NCI-H1436 (cell line): ENCODE measurements at regions not wholly inside any gene's neighbourhood (a gene's known extent, or its start where the extent isn't known, plus 50 kb on each side); places are given as distances from the start of the nearest gene placed in this dataset.

Source experiments
- DNase-seq: peaks from one replicate; lab custom pipeline; 2025; lab: John Stamatoyannopoulos, UW

DNA sequence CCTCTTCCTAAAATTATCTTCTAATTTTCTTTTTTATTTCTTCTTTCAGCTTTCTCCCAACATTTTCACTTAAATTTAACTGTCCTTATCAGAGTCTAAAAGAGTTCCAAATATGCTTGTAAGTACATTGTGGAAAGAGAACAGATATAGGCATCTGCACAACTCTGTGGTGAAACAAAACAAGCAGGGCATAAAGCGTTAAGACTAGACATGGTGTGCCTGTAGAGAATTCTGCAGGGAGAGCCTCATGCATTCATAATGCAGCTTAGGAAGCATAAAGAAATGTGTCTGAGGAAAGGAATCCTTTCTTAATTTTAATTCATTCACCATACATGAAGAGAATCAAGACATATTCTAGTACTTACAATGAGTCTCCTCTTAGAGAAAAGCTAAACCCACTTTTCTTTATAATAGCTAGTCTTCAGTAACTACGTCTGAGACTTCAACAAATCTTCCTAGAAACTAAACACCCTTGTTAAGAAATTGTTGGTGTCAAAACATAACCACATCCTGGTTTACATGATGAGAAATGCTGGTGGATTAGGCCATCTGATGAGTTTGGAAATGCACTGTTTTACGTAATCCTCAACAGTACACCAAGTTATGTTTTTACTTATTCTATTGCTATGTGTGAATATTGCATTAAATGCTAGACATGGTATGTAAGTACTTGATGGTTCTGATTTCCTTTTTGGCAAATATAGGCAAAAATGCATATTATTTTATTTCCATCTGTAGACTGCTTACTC, 307.8 kb upstream of the GIMD1 start:
- no peak for DNase-seq

- DNase-seq: no peak
Measured at GRCh38 chr4:106671716-106672115, 303.1 kb upstream of the GIMD1 start.

- no peak for DNase-seq
Measured at GRCh38 chr4:106670976-106671375, 302.4 kb upstream of the GIMD1 start.

- no peak for DNase-seq
Measured at GRCh38 chr4:106659371-106659770, 290.8 kb upstream of the GIMD1 start.

- no peak for DNase-seq
Measured at GRCh38 chr4:106652095-106652494, 283.5 kb upstream of the GIMD1 start.

- no peak for DNase-seq
Measured at GRCh38 chr4:106650701-106651100, 282.1 kb upstream of the GIMD1 start.

DNA sequence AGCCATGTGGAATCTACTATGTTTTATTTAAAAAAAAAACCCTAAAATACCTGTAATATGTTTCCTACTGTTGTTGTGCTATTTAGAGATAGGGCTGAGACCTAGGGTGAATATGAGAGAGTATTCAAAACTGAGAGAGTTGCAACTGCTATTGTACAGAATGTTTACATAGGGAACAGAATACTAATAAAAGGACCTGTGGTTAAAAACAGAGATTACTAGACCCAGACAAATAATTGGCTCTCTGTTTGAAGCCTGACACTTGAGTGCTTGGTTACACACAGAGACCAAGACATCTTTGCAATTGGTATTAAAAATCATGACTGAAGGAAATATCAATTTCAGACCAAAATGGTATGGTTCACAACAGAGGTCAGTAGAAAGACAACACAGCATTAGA, 278.9 kb upstream of the GIMD1 start:
- no peak for DNase-seq

GRCh38 chr4:106629268-106629625, 260.7 kb upstream of the GIMD1 start:
- DNase-seq: no peak

DNA sequence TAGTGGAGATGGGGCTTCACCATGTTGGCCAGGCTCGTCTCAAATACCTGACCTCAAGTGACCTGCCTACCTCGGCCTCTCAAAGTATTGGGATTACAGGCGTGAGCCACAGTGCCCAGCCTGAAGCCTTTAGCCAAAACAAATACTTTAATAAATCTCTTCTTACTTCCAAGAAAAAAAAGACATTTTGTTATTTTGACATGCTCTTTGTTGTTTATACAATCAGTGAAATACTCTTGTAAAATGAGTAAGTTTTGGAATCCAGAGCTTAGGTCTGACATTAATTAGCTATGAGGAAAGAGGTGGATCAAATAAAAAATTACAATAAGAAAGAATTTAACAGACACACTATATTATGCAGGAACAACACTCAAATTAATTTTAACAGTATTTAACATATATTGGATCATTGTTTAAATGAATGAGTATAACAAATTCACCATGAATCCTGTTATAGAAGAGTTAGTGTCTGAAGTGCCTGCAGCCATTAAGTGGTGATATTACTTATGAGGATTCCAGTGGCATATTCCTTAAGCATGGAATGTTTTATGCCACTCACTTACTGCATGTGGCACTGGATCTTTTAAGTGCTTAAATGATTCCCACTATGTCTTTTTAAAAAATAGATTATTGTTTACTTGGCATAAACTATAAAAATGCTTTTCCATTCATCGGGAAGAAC, 260.1 kb upstream of the GIMD1 start:
- DNase-seq: no peak

- no peak for DNase-seq
Measured at GRCh38 chr4:106627051-106627450, 258.5 kb upstream of the GIMD1 start.

DNA sequence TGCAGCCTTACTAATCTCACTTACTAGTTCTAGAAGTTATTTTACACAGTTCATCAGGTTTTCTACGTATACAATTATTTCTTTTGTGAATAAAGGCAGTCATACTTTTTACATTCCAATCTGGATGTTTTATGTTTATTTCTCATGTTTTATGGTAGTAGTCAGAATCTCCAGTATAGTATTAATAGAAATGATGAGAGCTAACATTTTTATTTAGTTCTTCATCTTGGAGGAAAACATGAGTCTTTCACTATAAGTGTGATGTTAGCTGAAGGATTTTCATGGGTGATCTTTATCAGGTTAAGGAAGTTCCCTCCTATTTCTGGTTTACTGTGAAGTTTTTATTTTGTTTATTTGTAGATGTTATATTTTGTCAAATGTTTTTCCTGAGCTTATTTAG, 256.1 kb upstream of the GIMD1 start:
- DNase-seq: no peak

DNA sequence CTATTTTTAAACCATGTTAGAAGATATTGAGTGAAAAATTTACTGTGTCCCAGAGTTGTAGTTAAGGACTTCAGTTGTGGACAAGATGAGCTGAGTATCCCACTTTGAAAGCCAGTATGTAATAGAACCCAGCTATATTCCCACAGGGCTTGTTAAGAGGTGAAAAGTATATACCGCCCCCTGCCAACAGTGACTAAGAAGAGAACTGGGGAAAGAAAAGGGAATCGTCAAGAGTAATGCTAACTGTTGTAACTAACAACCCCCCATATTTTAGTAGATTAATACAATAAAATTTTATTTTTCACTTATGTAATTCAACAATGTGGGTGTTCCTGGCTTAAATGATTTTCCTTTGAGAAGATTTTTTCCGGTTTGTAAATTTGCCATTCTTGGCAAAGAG, 250.4 kb upstream of the GIMD1 start:
- DNase-seq: peak; percentile 9

DNA sequence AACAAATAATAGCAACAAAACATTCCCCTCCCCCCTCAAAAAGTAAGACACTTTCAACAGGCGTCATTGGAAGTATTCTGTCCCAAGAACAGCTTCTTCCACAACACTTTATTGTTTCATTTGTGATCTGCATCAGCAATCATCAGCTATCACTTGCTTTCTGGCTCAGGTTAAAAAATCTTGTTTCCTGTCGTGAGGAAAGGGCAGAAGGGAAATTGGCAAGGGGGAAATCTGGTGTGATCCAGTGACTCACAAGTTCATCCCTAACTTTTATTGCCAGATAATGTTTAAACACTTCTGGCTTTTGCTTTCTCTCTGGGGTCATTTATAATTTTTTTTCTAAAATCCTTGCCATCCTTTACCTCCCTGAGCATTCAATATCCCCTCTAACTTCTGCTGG, 247.4 kb upstream of the GIMD1 start:
- DNase-seq: no peak

- no peak for DNase-seq
Measured at GRCh38 chr4:106615410-106615945, 246.9 kb upstream of the GIMD1 start.

DNA sequence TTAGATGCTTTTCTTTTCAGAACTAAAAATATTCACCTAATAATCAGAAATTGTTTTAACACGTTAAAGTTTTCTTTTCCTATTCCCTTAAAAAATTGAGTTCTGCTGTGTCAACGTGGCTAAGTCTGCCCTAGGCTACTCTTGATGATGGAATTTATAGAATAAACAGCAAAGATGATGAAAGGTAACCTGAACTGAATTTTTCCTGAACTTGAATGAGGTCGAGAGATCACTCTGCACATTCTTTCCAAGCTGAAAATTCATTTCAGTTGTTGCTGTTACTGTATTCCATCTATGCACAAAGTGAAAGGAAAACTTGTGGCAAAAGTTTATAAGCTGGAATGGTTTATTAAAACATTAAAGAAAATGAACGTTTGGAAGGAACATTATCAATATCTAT, 245.9 kb upstream of the GIMD1 start:
- DNase-seq: no peak

- no peak for DNase-seq
Measured at GRCh38 chr4:106609917-106610316, 241.3 kb upstream of the GIMD1 start.

GRCh38 chr4:106607558-106607957, 239.0 kb upstream of the GIMD1 start:
- no peak for DNase-seq

GRCh38 chr4:106604319-106605051, 235.9 kb upstream of the GIMD1 start:
- DNase-seq: no peak

GRCh38 chr4:106603471-106603870, 234.9 kb upstream of the GIMD1 start:
- no peak for DNase-seq

GRCh38 chr4:106602711-106603110, 234.1 kb upstream of the GIMD1 start:
- no peak for DNase-seq

- no peak for DNase-seq
Measured at GRCh38 chr4:106601519-106601918, 232.9 kb upstream of the GIMD1 start.

DNA sequence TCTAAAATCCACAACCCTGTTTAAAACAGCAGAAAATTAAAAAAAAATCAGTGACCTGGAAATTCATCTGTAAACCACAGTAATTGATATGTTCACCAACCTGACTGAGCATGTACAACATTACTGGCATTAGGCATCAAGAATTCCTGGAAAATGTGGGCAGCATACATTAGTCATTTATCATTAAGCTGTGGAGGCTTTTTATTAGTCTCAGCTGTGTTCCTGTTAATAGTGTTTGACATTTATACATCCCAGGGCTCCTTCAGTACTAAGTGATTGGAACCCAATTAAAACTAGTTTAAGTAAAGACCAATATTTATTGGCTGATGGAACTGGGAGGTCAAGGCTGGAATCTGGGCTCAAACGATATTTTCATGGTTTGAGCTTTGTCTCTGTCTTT, 227.3 kb upstream of the GIMD1 start:
- no peak for DNase-seq
